GM23338 (cell line): ENCODE measurements at regions not wholly inside any gene's neighbourhood (a gene's known extent, or its start where the extent isn't known, plus 50 kb on each side); places are given as distances from the start of the nearest gene placed in this dataset.

Source experiments
- ATAC-seq: fragments of 200-7000 bp; cut with Tn5 transposase; 3 replicates; pipeline ENCODE4 v1.9.1; 2020
- DNase-seq: peaks from one replicate; pipeline ENCODE4 v3.0.0-alpha.2; 2015; ENCODE audit warnings: low spot score
- H2AFZ ChIP-seq: fragments of 200-600 bp; sonication (generic); 2 replicates; pipeline ENCODE4 v1.8.0; 2016; ENCODE audit warnings: antibody characterized with exemption, mild to moderate bottlenecking, moderate library complexity
- H3F3A ChIP-seq: fragments of 200-600 bp; sonication (generic); replicated peaks from 2 replicates; pipeline ENCODE4 v1.8.0; 2017; ENCODE audit warnings: antibody characterized with exemption, mixed run types, low read depth
- H3K27ac ChIP-seq: fragments of 200-600 bp; sonication (generic); 2 replicates; pipeline ENCODE4 v1.6.1; 2016; ENCODE audit warnings: low read depth
- H3K27me3 ChIP-seq: fragments of 200-600 bp; sonication (generic); 2 replicates; pipeline ENCODE4 v1.8.0; 2016; ENCODE audit warnings: mild to moderate bottlenecking, mixed run types, moderate library complexity; ENCODE audit not compliant: insufficient read depth
- H3K36me3 ChIP-seq: fragments of 200-600 bp; sonication (generic); 2 replicates; pipeline ENCODE4 v1.8.0; 2016; ENCODE audit warnings: mild to moderate bottlenecking; ENCODE audit not compliant: insufficient read depth
- H3K4me1 ChIP-seq: fragments of 200-600 bp; sonication (generic); 2 replicates; pipeline ENCODE4 v1.8.0; 2016; ENCODE audit warnings: mild to moderate bottlenecking, moderate library complexity; ENCODE audit not compliant: insufficient read depth
- H3K4me2 ChIP-seq: fragments of 200-600 bp; sonication (generic); 2 replicates; pipeline ENCODE4 v1.7.1; 2017; ENCODE audit warnings: mixed run types
- H3K4me3 ChIP-seq: fragments of 200-600 bp; sonication (generic); 2 replicates; pipeline ENCODE4 v1.6.1; 2016; ENCODE audit warnings: mixed run types
- H3K79me2 ChIP-seq: fragments of 200-600 bp; sonication (generic); replicated peaks from 2 replicates; pipeline ENCODE4 v1.8.0; 2017; ENCODE audit warnings: mild to moderate bottlenecking; ENCODE audit not compliant: insufficient read depth
- H3K9me2 ChIP-seq: fragments of 200-600 bp; sonication (generic); 2 replicates; pipeline ENCODE4 v1.8.0; 2017; ENCODE audit not compliant: insufficient read depth
- H4K20me1 ChIP-seq: fragments of 200-600 bp; sonication (generic); replicated peaks from 2 replicates; pipeline ENCODE4 v1.8.0; 2017; ENCODE audit warnings: mild to moderate bottlenecking; ENCODE audit not compliant: insufficient read depth
- H3K27ac Mint-ChIP-seq: 2 replicates; pipeline ENCODE4 v1.8.0; 2020; ENCODE audit warnings: inconsistent platforms, mild to moderate bottlenecking, moderate library complexity, mixed read lengths
- H3K27me3 Mint-ChIP-seq: 3 replicates; pipeline ENCODE4 v1.8.0; 2022; ENCODE audit warnings: low read depth, mild to moderate bottlenecking, moderate library complexity, mixed read lengths, inconsistent platforms; ENCODE audit not compliant: insufficient read depth, poor library complexity
- H3K36me3 Mint-ChIP-seq: 3 replicates; pipeline ENCODE4 v1.8.0; 2021; ENCODE audit warnings: low read depth, mild to moderate bottlenecking, inconsistent platforms, moderate library complexity, mixed read lengths
- H3K4me1 Mint-ChIP-seq: 3 replicates; pipeline ENCODE4 v1.8.0; 2020; ENCODE audit warnings: mild to moderate bottlenecking, inconsistent platforms, mixed read lengths
- H3K4me3 Mint-ChIP-seq: 3 replicates; pipeline ENCODE4 v1.8.0; 2021; ENCODE audit warnings: moderate library complexity, mild to moderate bottlenecking, inconsistent platforms, mixed read lengths
- H3K9me3 Mint-ChIP-seq: 3 replicates; pipeline ENCODE4 v1.8.0; 2020; ENCODE audit warnings: moderate library complexity, mild to moderate bottlenecking, inconsistent platforms, mixed read lengths
- CREB1 ChIP-seq: fragments of 250-450 bp; sonication (Bioruptor Pico); IDR thresholded peaks from 2 replicates; pipeline ENCODE4 v1.5.0; 2020; ENCODE audit warnings: low read depth, mild to moderate bottlenecking, moderate library complexity
- EZH2 ChIP-seq: fragments of 200-600 bp; sonication (generic); IDR thresholded peaks from one replicate; pipeline ENCODE4 v1.8.0; 2017; ENCODE audit warnings: antibody characterized with exemption, mild to moderate bottlenecking, low read depth; ENCODE audit not compliant: unreplicated experiment
- JUNB ChIP-seq: IDR thresholded peaks from one replicate; pipeline ENCODE4 v1.6.1; 2016; ENCODE audit warnings: antibody characterized with exemption; ENCODE audit not compliant: unreplicated experiment
- STAT1 ChIP-seq: IDR thresholded peaks from one replicate; pipeline ENCODE4 v1.6.1; 2016; ENCODE audit warnings: antibody characterized with exemption; ENCODE audit not compliant: unreplicated experiment
- ZNF331 ChIP-seq: fragments of 250-450 bp; sonication (Bioruptor Pico); IDR thresholded peaks from 2 replicates; pipeline ENCODE4 v1.5.0; 2020; ENCODE audit warnings: low read depth, mild to moderate bottlenecking, moderate library complexity
- TF ChIP-seq, protein P1 (sequence below): fragments of 250-450 bp; sonication (Bioruptor Pico); IDR thresholded peaks from 2 replicates; pipeline ENCODE4 v1.5.0; 2020; ENCODE audit warnings: mild to moderate bottlenecking, moderate library complexity

- TF ChIP-seq, protein P1, sequence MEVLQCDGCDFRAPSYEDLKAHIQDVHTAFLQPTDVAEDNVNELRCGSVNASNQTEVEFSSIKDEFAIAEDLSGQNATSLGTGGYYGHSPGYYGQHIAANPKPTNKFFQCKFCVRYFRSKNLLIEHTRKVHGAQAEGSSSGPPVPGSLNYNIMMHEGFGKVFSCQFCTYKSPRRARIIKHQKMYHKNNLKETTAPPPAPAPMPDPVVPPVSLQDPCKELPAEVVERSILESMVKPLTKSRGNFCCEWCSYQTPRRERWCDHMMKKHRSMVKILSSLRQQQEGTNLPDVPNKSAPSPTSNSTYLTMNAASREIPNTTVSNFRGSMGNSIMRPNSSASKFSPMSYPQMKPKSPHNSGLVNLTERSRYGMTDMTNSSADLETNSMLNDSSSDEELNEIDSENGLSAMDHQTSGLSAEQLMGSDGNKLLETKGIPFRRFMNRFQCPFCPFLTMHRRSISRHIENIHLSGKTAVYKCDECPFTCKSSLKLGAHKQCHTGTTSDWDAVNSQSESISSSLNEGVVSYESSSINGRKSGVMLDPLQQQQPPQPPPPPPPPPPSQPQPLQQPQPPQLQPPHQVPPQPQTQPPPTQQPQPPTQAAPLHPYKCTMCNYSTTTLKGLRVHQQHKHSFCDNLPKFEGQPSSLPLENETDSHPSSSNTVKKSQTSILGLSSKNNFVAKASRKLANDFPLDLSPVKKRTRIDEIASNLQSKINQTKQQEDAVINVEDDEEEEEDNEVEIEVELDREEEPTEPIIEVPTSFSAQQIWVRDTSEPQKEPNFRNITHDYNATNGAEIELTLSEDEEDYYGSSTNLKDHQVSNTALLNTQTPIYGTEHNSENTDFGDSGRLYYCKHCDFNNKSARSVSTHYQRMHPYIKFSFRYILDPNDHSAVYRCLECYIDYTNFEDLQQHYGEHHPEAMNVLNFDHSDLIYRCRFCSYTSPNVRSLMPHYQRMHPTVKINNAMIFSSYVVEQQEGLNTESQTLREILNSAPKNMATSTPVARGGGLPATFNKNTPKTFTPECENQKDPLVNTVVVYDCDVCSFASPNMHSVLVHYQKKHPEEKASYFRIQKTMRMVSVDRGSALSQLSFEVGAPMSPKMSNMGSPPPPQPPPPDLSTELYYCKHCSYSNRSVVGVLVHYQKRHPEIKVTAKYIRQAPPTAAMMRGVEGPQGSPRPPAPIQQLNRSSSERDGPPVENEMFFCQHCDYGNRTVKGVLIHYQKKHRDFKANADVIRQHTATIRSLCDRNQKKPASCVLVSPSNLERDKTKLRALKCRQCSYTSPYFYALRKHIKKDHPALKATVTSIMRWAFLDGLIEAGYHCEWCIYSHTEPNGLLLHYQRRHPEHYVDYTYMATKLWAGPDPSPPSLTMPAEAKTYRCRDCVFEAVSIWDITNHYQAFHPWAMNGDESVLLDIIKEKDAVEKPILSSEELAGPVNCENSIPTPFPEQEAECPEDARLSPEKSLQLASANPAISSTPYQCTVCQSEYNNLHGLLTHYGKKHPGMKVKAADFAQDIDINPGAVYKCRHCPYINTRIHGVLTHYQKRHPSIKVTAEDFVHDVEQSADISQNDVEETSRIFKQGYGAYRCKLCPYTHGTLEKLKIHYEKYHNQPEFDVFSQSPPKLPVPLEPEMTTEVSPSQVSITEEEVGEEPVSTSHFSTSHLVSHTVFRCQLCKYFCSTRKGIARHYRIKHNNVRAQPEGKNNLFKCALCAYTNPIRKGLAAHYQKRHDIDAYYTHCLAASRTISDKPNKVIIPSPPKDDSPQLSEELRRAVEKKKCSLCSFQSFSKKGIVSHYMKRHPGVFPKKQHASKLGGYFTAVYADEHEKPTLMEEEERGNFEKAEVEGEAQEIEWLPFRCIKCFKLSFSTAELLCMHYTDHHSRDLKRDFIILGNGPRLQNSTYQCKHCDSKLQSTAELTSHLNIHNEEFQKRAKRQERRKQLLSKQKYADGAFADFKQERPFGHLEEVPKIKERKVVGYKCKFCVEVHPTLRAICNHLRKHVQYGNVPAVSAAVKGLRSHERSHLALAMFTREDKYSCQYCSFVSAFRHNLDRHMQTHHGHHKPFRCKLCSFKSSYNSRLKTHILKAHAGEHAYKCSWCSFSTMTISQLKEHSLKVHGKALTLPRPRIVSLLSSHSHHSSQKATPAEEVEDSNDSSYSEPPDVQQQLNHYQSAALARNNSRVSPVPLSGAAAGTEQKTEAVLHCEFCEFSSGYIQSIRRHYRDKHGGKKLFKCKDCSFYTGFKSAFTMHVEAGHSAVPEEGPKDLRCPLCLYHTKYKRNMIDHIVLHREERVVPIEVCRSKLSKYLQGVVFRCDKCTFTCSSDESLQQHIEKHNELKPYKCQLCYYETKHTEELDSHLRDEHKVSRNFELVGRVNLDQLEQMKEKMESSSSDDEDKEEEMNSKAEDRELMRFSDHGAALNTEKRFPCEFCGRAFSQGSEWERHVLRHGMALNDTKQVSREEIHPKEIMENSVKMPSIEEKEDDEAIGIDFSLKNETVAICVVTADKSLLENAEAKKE = no peak
- no peak for TF ChIP-seq ZNF331 (CRISPR knock-in tag)
- no peak for TF ChIP-seq EZH2
- no peak for TF ChIP-seq JUNB
- TF ChIP-seq CREB1 = no peak
Measured at GRCh38 chr17:74049967-74050458, 153.5 kb upstream of the RPL38 start (continued).

GRCh38 chr17:74051348-74051747, 152.1 kb upstream of the RPL38 start:
- TF ChIP-seq STAT1 (no peak), CREB1 (no peak)
- Mint-ChIP-seq H3K4me3 (no peak overlapping the region), H3K27me3 (peaks cover 14% of the 10 kb centered on the region), H3K27ac (no peak overlapping the region), H3K9me3 (no peaks in the 10 kb centered on the region; the same call in 2 of the 3 replicates), H3K4me1 (peaks cover 6% of the 10 kb centered on the region; the same call in 2 of the 3 replicates), H3K36me3 (no peaks in the 10 kb centered on the region; the same call in 2 of the 3 replicates)
- Histone ChIP-seq H3F3A (no peaks in the 10 kb centered on the region), H2AFZ (no peak overlapping the region), H3K4me1 (no peaks in the 10 kb centered on the region), H3K9me2 (no peaks in the 10 kb centered on the region), H3K79me2 (no peaks in the 10 kb centered on the region), H3K36me3 (no peaks in the 10 kb centered on the region), H4K20me1 (no peaks in the 10 kb centered on the region), H3K27me3 (no peaks in the 10 kb centered on the region), H3K4me3 (no peak overlapping the region), H3K27ac (no peak overlapping the region), H3K4me2 (no peak overlapping the region)
- ATAC-seq = no peak
- DNase-seq = no peak
